Lung (tissue), 11 donors: ENCODE measurements at regions not wholly inside any gene's neighbourhood (a gene's known extent, or its start where the extent isn't known, plus 50 kb on each side); places are given as distances from the start of the nearest gene placed in this dataset.

Experiments
- ATAC-seq: fragments of 200-7000 bp; cut with Tn5 transposase; one replicate; pipeline ENCODE4 v1.9.1; 2020; ENCODE audit warnings: moderate number of reproducible peaks; ENCODE audit not compliant: insufficient read depth, low FRiP score
- DNase-seq, 3 donors: peaks; one replicate each; pipeline ENCODE4 v3.0.0-alpha.2; 2013 to 2017
- H3K27ac ChIP-seq, 2 donors: one replicate each; pipeline ENCODE4 v1.5.1; 2013; ENCODE audit warnings: mild to moderate bottlenecking in 2 of 2, moderate library complexity in 2 of 2, control low read depth in 1 of 2, inconsistent platforms in 1 of 2, low read depth in 1 of 2, low read length in 1 of 2
- H3K27me3 ChIP-seq, 3 donors: one replicate each; pipeline ENCODE4 v1.5.1; 2013; ENCODE audit warnings: low read length in 2 of 3; ENCODE audit not compliant: control insufficient read depth in 3 of 3, insufficient read depth in 3 of 3
- H3K36me3 ChIP-seq, 4 donors: one replicate each; pipeline ENCODE4 v1.5.1; 2013; ENCODE audit warnings: low read length in 4 of 4, mild to moderate bottlenecking in 1 of 4, moderate library complexity in 1 of 4; ENCODE audit not compliant: control insufficient read depth in 4 of 4, insufficient read depth in 4 of 4
- H3K4me1 ChIP-seq, 5 donors: one replicate each; pipeline ENCODE4 v1.5.1; 2013; ENCODE audit warnings: low read length in 5 of 5, mild to moderate bottlenecking in 2 of 5, moderate library complexity in 1 of 5; ENCODE audit not compliant: control insufficient read depth in 5 of 5, insufficient read depth in 5 of 5
- H3K4me3 ChIP-seq: one replicate; pipeline ENCODE4 v1.5.1; 2013; ENCODE audit warnings: mild to moderate bottlenecking, control low read depth, moderate library complexity
- H3K9ac ChIP-seq, 2 donors: one replicate each; pipeline ENCODE4 v1.5.1; 2013; ENCODE audit warnings: low read length in 2 of 2, control low read depth in 1 of 2; ENCODE audit not compliant: insufficient read depth in 1 of 2
- H3K9me3 ChIP-seq, 4 donors: one replicate each; pipeline ENCODE4 v1.5.1; 2013; ENCODE audit warnings: low read length in 3 of 4, mild to moderate bottlenecking in 1 of 4, moderate library complexity in 1 of 4; ENCODE audit not compliant: control insufficient read depth in 4 of 4, insufficient read depth in 3 of 4
- WGBS, 2 donors: extraction: QIAGEN DNeasy Blood & Tissue Kit; methylation state at CpG; one replicate each; pipeline ENCODE4 v1.1.7; 2013; 5-methylcytosine and 5-hydroxymethylcytosine counted together
- TF ChIP-seq, protein P1 (sequence below): IDR thresholded peaks from 2 replicates; pipeline ENCODE4 v1.5.1; 2012; ENCODE audit warnings: mild to moderate bottlenecking; ENCODE audit errors: control extremely low read depth, extremely low read depth
- donor health status: control.
- donor health status: control.
- donor health status: Bipolar disorder and iron deficiency.
- donor health status: healthy.
- donor health status: DM: yes; HTN: yes; CAD: no.

- no peak overlapping the region for H3K4me3 ChIP-seq
- no peak overlapping the region for H3K27ac ChIP-seq
- ATAC-seq (no peak), DNase-seq (no peak)
- H3K36me3 ChIP-seq = no peaks in the 10 kb centered on the region
- H3K4me1 ChIP-seq = no peaks in the 10 kb centered on the region
- peaks cover 0 to 3% (median 0%) of the 10 kb centered on the region in 4 donors for H3K9me3 ChIP-seq
- no peaks in the 10 kb centered on the region for H3K27me3 ChIP-seq
- 66 to 78% methylated on average over 11 of the region's 11 CpGs for WGBS, 2 donors
- TF ChIP-seq, protein P1, sequence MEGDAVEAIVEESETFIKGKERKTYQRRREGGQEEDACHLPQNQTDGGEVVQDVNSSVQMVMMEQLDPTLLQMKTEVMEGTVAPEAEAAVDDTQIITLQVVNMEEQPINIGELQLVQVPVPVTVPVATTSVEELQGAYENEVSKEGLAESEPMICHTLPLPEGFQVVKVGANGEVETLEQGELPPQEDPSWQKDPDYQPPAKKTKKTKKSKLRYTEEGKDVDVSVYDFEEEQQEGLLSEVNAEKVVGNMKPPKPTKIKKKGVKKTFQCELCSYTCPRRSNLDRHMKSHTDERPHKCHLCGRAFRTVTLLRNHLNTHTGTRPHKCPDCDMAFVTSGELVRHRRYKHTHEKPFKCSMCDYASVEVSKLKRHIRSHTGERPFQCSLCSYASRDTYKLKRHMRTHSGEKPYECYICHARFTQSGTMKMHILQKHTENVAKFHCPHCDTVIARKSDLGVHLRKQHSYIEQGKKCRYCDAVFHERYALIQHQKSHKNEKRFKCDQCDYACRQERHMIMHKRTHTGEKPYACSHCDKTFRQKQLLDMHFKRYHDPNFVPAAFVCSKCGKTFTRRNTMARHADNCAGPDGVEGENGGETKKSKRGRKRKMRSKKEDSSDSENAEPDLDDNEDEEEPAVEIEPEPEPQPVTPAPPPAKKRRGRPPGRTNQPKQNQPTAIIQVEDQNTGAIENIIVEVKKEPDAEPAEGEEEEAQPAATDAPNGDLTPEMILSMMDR = no peak
- H3K9ac ChIP-seq = no peak overlapping the region
These were observed 93.5 kb upstream of the SHB start for GRCh38 chr9:38162332-38163211.

- H3K9ac ChIP-seq = no peak overlapping the region
- H3K4me3 ChIP-seq = no peak overlapping the region
- WGBS, 2 donors = 51 to 54% methylated on average over 9 of the region's 9 CpGs
- H3K27me3 ChIP-seq = peaks cover 0 to 2% (median 0%) of the 10 kb centered on the region in 3 donors
- ATAC-seq (peak; percentile 39), DNase-seq (peak; percentile 30 to 47 (median 46))
- no peaks in the 10 kb centered on the region for H3K9me3 ChIP-seq
- TF ChIP-seq, protein P1 = peak; percentile 58
- no peak overlapping the region for H3K27ac ChIP-seq
- no peaks in the 10 kb centered on the region for H3K36me3 ChIP-seq
- H3K4me1 ChIP-seq = no peaks in the 10 kb centered on the region
These were observed 91.7 kb upstream of the SHB start for GRCh38 chr9:38160613-38161215.

GRCh38 chr9:38159599-38159998, 90.6 kb upstream of the SHB start:
- Histone ChIP-seq H3K27ac (no peak overlapping the region), H3K36me3 (no peaks in the 10 kb centered on the region), H3K4me3 (no peak overlapping the region), H3K9me3 (no peaks in the 10 kb centered on the region), H3K4me1 (no peaks in the 10 kb centered on the region), H3K27me3 (peaks cover 0 to 2% (median 0%) of the 10 kb centered on the region in 3 donors), H3K9ac (no peak overlapping the region)
- ATAC-seq = no peak
- DNase-seq = no peak
- TF ChIP-seq, protein P1 = no peak
- 93 to 95% methylated on average over 3 of the region's 3 CpGs for WGBS, 2 donors
